ENCODE measurements at regions not wholly inside any gene's neighbourhood (a gene's known extent, or its start where the extent isn't known, plus 50 kb on each side); places are given as distances from the start of the nearest gene placed in this dataset.

DNA sequence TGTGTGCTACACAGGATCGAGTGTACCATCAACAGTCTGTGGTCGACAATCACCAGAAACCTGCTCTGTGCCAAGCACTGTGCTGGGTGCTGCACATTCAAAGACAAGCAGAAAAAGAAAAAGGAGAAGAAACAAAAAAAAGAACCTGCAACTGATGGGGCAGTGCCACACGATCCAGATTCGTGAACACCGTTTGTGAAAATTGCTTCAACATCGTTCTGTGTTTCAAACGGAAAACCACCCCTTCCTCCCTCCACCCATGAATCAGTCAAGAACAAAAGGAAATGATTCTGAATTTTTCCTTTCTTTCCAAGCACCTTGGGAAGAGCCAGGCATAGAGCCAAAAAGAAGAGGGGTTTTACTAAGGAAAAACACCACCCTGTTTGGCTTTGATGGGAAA is 129.2 kb upstream of the ARID1B start:
- H3K4me3 ChIP-seq: no peak overlapping the region
- no peak for DNase-seq
- no peak for TF ChIP-seq POLR2A (IDR thresholded peaks at IDR 0.05)
- TF ChIP-seq, protein P1, sequence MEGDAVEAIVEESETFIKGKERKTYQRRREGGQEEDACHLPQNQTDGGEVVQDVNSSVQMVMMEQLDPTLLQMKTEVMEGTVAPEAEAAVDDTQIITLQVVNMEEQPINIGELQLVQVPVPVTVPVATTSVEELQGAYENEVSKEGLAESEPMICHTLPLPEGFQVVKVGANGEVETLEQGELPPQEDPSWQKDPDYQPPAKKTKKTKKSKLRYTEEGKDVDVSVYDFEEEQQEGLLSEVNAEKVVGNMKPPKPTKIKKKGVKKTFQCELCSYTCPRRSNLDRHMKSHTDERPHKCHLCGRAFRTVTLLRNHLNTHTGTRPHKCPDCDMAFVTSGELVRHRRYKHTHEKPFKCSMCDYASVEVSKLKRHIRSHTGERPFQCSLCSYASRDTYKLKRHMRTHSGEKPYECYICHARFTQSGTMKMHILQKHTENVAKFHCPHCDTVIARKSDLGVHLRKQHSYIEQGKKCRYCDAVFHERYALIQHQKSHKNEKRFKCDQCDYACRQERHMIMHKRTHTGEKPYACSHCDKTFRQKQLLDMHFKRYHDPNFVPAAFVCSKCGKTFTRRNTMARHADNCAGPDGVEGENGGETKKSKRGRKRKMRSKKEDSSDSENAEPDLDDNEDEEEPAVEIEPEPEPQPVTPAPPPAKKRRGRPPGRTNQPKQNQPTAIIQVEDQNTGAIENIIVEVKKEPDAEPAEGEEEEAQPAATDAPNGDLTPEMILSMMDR (IDR thresholded peaks at IDR 0.05): no peak
- H3K27me3 ChIP-seq: no peaks in the 10 kb centered on the region
- no peak overlapping the region for H3K27ac ChIP-seq
- H3K4me1 ChIP-seq (replicated peaks in 1 of 2): peaks cover 0 to 4% of the 10 kb centered on the region in 2 donors
- H3K9me3 ChIP-seq (replicated peaks in 1 of 3): no peaks in the 10 kb centered on the region
- H3K36me3 ChIP-seq (replicated peaks in 1 of 2): no peaks in the 10 kb centered on the region
- intact Hi-C loops (cut with DNase I): no loop called here
- 44 to 50% (median 49%) methylated on average over 7 of the region's 7 CpGs for WGBS, 4 donors

DNA sequence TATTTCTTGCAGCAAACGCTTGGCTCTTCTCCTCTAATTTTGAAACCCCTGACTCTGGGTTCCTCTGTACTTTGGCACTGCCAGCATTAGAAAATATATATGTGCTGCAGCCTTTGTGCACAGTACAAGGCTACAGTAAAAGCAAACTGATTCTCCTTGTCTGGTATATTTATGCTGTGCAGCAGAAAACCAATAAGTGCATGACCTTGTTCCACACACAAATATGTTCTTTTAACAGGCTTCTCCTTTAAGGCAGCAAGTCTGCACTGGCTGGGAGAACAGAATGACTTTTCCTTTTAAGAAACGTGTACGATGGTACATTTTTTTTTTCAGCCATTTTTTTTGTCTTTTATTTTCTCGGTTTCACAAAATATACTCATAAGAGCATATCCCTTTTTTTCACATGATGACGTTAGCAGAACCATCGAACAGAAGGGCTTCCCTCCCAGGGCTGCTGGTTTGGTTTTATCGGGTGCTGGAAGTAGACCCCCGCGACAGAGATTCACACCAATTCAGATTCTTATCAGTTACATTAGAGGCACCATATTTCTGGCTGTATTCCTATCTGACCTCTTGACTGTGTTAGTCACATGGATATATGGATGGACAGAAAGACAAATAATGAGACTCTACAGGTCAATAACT is 129.9 kb upstream of the ARID1B start:
- Histone ChIP-seq H3K27me3 (no peaks in the 10 kb centered on the region), H3K9me3 (replicated peaks in 1 of 3) (no peaks in the 10 kb centered on the region), H3K36me3 (replicated peaks in 1 of 2) (no peaks in the 10 kb centered on the region), H3K4me1 (replicated peaks in 1 of 2) (peaks cover 0 to 4% of the 10 kb centered on the region in 2 donors), H3K27ac (no peak overlapping the region), H3K4me3 (no peak overlapping the region)
- intact Hi-C loops (cut with DNase I): no loop called here
- no peak for DNase-seq
- TF ChIP-seq, protein P1 (IDR thresholded peaks at IDR 0.05): no peak
- TF ChIP-seq POLR2A (IDR thresholded peaks at IDR 0.05): no peak
- WGBS, 4 donors: 32 to 37% (median 35%) methylated on average over 9 of the region's 9 CpGs

DNA sequence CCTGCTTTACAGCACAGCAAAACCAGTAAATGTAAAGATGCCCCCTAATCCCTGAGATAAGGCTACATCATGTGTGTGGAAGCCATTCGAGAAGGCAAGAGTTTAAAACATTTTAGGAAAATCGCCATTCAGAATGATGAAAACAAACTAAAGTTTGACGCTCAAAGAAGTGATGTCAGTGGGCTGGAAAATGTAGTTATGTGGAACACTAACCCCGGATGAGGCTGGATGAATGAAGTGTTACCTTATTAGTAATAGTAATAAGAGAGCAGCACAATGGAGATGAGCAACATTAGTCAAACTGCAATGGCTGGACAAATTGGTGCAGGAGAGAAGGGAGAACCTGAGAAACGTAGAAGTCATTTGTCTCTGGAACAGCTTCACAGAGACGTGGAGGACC is 130.7 kb upstream of the ARID1B start:
- Histone ChIP-seq H3K27me3 (no peaks in the 10 kb centered on the region), H3K4me1 (replicated peaks in 1 of 2) (peaks cover 0 to 4% of the 10 kb centered on the region in 2 donors), H3K4me3 (no peak overlapping the region), H3K36me3 (replicated peaks in 1 of 2) (no peaks in the 10 kb centered on the region), H3K27ac (no peak overlapping the region), H3K9me3 (replicated peaks in 1 of 3) (no peaks in the 10 kb centered on the region)
- DNase-seq: no peak
- TF ChIP-seq, protein P1 (IDR thresholded peaks at IDR 0.05): no peak
- TF ChIP-seq POLR2A (IDR thresholded peaks at IDR 0.05): no peak
- intact Hi-C loops (cut with DNase I): no loop called here
- 74 to 82% (median 77%) methylated on average over 6 of the region's 6 CpGs for WGBS, 4 donors

DNA sequence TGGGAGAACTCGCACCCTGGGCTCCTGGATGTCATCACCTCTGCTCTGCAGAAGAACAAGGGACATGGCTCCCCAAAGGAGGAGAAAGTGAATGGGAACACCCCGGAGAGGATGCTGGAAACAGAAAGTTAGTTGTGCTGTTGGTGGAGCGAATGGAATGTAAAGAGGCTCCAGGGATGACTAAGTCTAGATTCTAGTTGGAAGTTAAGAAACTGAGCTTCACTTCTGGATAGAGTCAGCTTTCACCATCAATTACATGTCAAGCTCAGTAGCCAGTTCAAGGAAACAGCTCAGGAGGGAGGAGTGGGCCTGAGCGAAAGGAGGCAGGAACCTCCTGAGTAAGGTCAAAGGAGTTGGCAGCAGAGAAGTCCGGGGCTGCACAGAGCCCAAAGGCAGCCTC is 132.1 kb upstream of the ARID1B start:
- intact Hi-C loops (cut with DNase I): no loop called here
- WGBS, 4 donors: 77 to 93% (median 84%) methylated on average over 5 of the region's 5 CpGs
- Histone ChIP-seq H3K4me1 (replicated peaks in 1 of 2) (peaks cover 0 to 4% of the 10 kb centered on the region in 2 donors), H3K27ac (no peak overlapping the region), H3K4me3 (no peak overlapping the region), H3K36me3 (replicated peaks in 1 of 2) (no peaks in the 10 kb centered on the region), H3K27me3 (no peaks in the 10 kb centered on the region), H3K9me3 (replicated peaks in 1 of 3) (no peaks in the 10 kb centered on the region)
- TF ChIP-seq, protein P1 (IDR thresholded peaks at IDR 0.05): no peak
- no peak for TF ChIP-seq POLR2A (IDR thresholded peaks at IDR 0.05)
- no peak for DNase-seq
